ENCODE measurements at regions not wholly inside any gene's neighbourhood (a gene's known extent, or its start where the extent isn't known, plus 50 kb on each side); places are given as distances from the start of the nearest gene placed in this dataset.

- TF ChIP-seq EZH2 (conservative IDR thresholded peaks at IDR 0.05; ENCODE audit: low read depth, low read length) (no peak), SRSF9 (IDR thresholded peaks at IDR 0.05; ENCODE audit: borderline replicate concordance, insufficient read depth, low read depth, low read length, poor library complexity, severe bottlenecking) (no peak), GABPA (IDR thresholded peaks at IDR 0.05; ENCODE audit: low read depth, low read length) (no peak), GABPA (CRISPR knock-in tag; IDR thresholded peaks at IDR 0.05; ENCODE audit: low read depth) (no peak)
These were observed 64.8 kb upstream of the ZNF648 start for GRCh38 chr1:182126272-182126800.
